HEK293 (cell line): ENCODE measurements at regions not wholly inside any gene's neighbourhood (a gene's known extent, or its start where the extent isn't known, plus 50 kb on each side); places are given as distances from the start of the nearest gene placed in this dataset.

Source experiments
- CTCF ChIA-PET: fragments of 350-600 bp; formaldehyde crosslinking; extraction: SDS; loops from one replicate; lab custom pipeline; 2021; ENCODE audit warnings: antibody characterized with exemption; lab: Yijun Ruan, JAX
- POLR2A ChIA-PET: fragments of 300-600 bp; formaldehyde crosslinking; extraction: SDS; loops from one replicate; lab custom pipeline; 2020; ENCODE audit warnings: antibody characterized with exemption, inconsistent platforms; lab: Yijun Ruan, JAX
- H3K27ac ChIP-seq: fragments of 200-500 bp; sonication (Bioruptor generic); 2 replicates; pipeline ENCODE4 v1.5.1; 2014; ENCODE audit warnings: low read depth, low read length, control low read depth, inconsistent platforms; ENCODE audit errors: extremely low read depth
- H3K36me3 ChIP-seq, 2 experiments: fragments of 200-500 bp in 1 of 2; sonication (Bioruptor generic) in 1 of 2; 1 replicate in 1 of 2; 2 replicates in 1 of 2; pipeline ENCODE4 v1.5.1; 2014 to 2017; ENCODE audit warnings: inconsistent platforms in 2 of 2, low read length in 2 of 2; ENCODE audit not compliant: control insufficient read depth in 2 of 2, insufficient read depth in 1 of 2
- H3K4me1 ChIP-seq: fragments of 200-500 bp; sonication (Bioruptor generic); 2 replicates; pipeline ENCODE4 v1.5.1; 2014; ENCODE audit warnings: mild to moderate bottlenecking, low read length, inconsistent platforms; ENCODE audit not compliant: control insufficient read depth, insufficient read depth
- H3K4me3 ChIP-seq: 2 replicates; pipeline ENCODE4 v1.5.1; 2011; ENCODE audit warnings: low read depth, mild to moderate bottlenecking, control low read depth, low read length, moderate library complexity
- H3K9me3 ChIP-seq: fragments of 200-500 bp; sonication (Bioruptor generic); 2 replicates; pipeline ENCODE4 v1.5.1; 2014; ENCODE audit warnings: low read depth, low read length, inconsistent platforms; ENCODE audit not compliant: control insufficient read depth, insufficient read depth
- GLIS2 ChIP-seq: fragments of 450-650 bp; formaldehyde crosslinking; IDR thresholded peaks from 2 replicates; pipeline ENCODE4 v1.5.1; 2016; ENCODE audit warnings: missing biosample characterization, missing genetic modification characterization
- PRDM1 ChIP-seq: fragments of 450-650 bp; formaldehyde crosslinking; IDR thresholded peaks from 2 replicates; pipeline ENCODE4; 2016; ENCODE audit warnings: missing biosample characterization, missing genetic modification characterization
- YY2 ChIP-seq: fragments of 450-650 bp; formaldehyde crosslinking; IDR thresholded peaks from 2 replicates; pipeline ENCODE4 v1.5.1; 2016; ENCODE audit warnings: missing biosample characterization, missing genetic modification characterization
- ZFP69B ChIP-seq: fragments of 450-650 bp; formaldehyde crosslinking; IDR thresholded peaks from 2 replicates; pipeline ENCODE4 v1.5.1; 2016; ENCODE audit warnings: missing biosample characterization, missing genetic modification characterization
- ZNF112 ChIP-seq: fragments of 450-650 bp; formaldehyde crosslinking; IDR thresholded peaks from 2 replicates; pipeline ENCODE4 v1.5.0; 2017; ENCODE audit warnings: missing biosample characterization, missing genetic modification characterization
- ZNF157 ChIP-seq: fragments of 450-650 bp; formaldehyde crosslinking; IDR thresholded peaks from 2 replicates; pipeline ENCODE4 v1.5.1; 2016; ENCODE audit warnings: missing biosample characterization, missing genetic modification characterization
- ZNF16 ChIP-seq: fragments of 450-650 bp; formaldehyde crosslinking; IDR thresholded peaks from 2 replicates; pipeline ENCODE4 v1.5.1; 2016; ENCODE audit warnings: low read depth, missing biosample characterization, missing genetic modification characterization
- ZNF274 ChIP-seq, 2 experiments: fragments of 200-500 bp in 1 of 2; fragments of 450-650 bp in 1 of 2; sonication (Bioruptor generic) in 1 of 2; formaldehyde crosslinking in 1 of 2; IDR thresholded peaks; 2 replicates each; pipeline versions ENCODE4 v1.5.1 to v1.6.1; 2014 to 2016; ENCODE audit warnings: borderline replicate concordance in 1 of 2, inconsistent platforms in 1 of 2, low read length in 1 of 2, missing biosample characterization in 1 of 2, missing genetic modification characterization in 1 of 2
- ZNF510 ChIP-seq: fragments of 450-650 bp; formaldehyde crosslinking; IDR thresholded peaks from 2 replicates; pipeline ENCODE4 v1.5.1; 2018; ENCODE audit warnings: mild to moderate bottlenecking, missing genetic modification characterization, missing biosample characterization; ENCODE audit not compliant: insufficient replicate concordance
- ZNF513 ChIP-seq: fragments of 450-650 bp; IDR thresholded peaks from 2 replicates; pipeline ENCODE4 v1.5.1; 2018; ENCODE audit warnings: missing biosample characterization, missing genetic modification characterization
- ZNF529 ChIP-seq: fragments of 450-650 bp; formaldehyde crosslinking; IDR thresholded peaks from 2 replicates; pipeline ENCODE4 v1.5.1; 2017; ENCODE audit warnings: missing genetic modification characterization, missing biosample characterization; ENCODE audit not compliant: insufficient replicate concordance
- ZNF596 ChIP-seq: fragments of 450-650 bp; IDR thresholded peaks from 2 replicates; pipeline ENCODE4 v1.5.0; 2018; ENCODE audit warnings: missing biosample characterization, mild to moderate bottlenecking, missing genetic modification characterization, moderate library complexity
- ZNF623 ChIP-seq: fragments of 450-650 bp; formaldehyde crosslinking; IDR thresholded peaks from 2 replicates; pipeline ENCODE4 v1.5.1; 2016; ENCODE audit warnings: missing biosample characterization, missing genetic modification characterization
- ZNF692 ChIP-seq: fragments of 450-650 bp; formaldehyde crosslinking; IDR thresholded peaks from 2 replicates; pipeline ENCODE4 v1.5.1; 2016; ENCODE audit warnings: missing biosample characterization, missing genetic modification characterization
- ZSCAN16 ChIP-seq: fragments of 450-650 bp; formaldehyde crosslinking; IDR thresholded peaks from 2 replicates; pipeline ENCODE4 v1.5.1; 2016; ENCODE audit warnings: missing biosample characterization, missing genetic modification characterization
- TF ChIP-seq, protein P1 (sequence below): fragments of 450-650 bp; formaldehyde crosslinking; IDR thresholded peaks from 2 replicates; pipeline ENCODE4 v1.5.1; 2016; ENCODE audit warnings: missing biosample characterization, missing genetic modification characterization
- TF ChIP-seq, protein P2 (sequence below): fragments of 450-650 bp; formaldehyde crosslinking; IDR thresholded peaks from 2 replicates; pipeline ENCODE4 v1.5.1; 2016; ENCODE audit warnings: missing biosample characterization, missing genetic modification characterization
- TF ChIP-seq, protein P3 (sequence below): fragments of 450-650 bp; formaldehyde crosslinking; IDR thresholded peaks from 2 replicates; pipeline ENCODE4 v1.5.1; 2017; ENCODE audit warnings: missing biosample characterization, missing genetic modification characterization
- TF ChIP-seq, protein P4 (sequence below): fragments of 450-650 bp; formaldehyde crosslinking; IDR thresholded peaks from 2 replicates; pipeline ENCODE4 v1.5.1; 2016; ENCODE audit warnings: missing biosample characterization, missing genetic modification characterization, borderline replicate concordance

GRCh38 chr7:142618655-142619351 is 130.5 kb upstream of the PRSS1 start:
- no peak overlapping the region for H3K4me3 ChIP-seq
- H3K27ac ChIP-seq = no peak overlapping the region
- H3K4me1 ChIP-seq = no peaks in the 10 kb centered on the region
- TF ChIP-seq ZNF692 (tag by site-specific recombination) (no peak), PRDM1 (tag by site-specific recombination) (no peak), ZNF596 (tag by site-specific recombination) (no peak), ZNF274 (IDR thresholded peaks at IDR 0.05; ENCODE audit: low read length) (no peak), ZNF274 (tag by site-specific recombination; IDR thresholded peaks at IDR 0.05; ENCODE audit: borderline replicate concordance) (no peak), ZNF529 (tag by site-specific recombination) (no peak), ZNF623 (tag by site-specific recombination) (no peak), ZNF510 (tag by site-specific recombination) (no peak), ZSCAN16 (tag by site-specific recombination) (no peak), ZNF112 (tag by site-specific recombination) (no peak), ZNF513 (tag by site-specific recombination) (no peak), ZFP69B (no peak), YY2 (no peak), ZNF16 (tag by site-specific recombination) (no peak), ZNF157 (tag by site-specific recombination) (no peak), GLIS2 (tag by site-specific recombination) (no peak)
- TF ChIP-seq, protein P1, sequence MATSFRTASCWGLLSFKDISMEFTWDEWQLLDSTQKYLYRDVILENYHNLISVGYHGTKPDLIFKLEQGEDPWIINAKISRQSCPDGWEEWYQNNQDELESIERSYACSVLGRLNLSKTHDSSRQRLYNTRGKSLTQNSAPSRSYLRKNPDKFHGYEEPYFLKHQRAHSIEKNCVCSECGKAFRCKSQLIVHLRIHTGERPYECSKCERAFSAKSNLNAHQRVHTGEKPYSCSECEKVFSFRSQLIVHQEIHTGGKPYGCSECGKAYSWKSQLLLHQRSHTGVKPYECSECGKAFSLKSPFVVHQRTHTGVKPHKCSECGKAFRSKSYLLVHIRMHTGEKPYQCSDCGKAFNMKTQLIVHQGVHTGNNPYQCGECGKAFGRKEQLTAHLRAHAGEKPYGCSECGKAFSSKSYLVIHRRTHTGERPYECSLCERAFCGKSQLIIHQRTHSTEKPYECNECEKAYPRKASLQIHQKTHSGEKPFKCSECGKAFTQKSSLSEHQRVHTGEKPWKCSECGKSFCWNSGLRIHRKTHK = no peak
- TF ChIP-seq, protein P2, sequence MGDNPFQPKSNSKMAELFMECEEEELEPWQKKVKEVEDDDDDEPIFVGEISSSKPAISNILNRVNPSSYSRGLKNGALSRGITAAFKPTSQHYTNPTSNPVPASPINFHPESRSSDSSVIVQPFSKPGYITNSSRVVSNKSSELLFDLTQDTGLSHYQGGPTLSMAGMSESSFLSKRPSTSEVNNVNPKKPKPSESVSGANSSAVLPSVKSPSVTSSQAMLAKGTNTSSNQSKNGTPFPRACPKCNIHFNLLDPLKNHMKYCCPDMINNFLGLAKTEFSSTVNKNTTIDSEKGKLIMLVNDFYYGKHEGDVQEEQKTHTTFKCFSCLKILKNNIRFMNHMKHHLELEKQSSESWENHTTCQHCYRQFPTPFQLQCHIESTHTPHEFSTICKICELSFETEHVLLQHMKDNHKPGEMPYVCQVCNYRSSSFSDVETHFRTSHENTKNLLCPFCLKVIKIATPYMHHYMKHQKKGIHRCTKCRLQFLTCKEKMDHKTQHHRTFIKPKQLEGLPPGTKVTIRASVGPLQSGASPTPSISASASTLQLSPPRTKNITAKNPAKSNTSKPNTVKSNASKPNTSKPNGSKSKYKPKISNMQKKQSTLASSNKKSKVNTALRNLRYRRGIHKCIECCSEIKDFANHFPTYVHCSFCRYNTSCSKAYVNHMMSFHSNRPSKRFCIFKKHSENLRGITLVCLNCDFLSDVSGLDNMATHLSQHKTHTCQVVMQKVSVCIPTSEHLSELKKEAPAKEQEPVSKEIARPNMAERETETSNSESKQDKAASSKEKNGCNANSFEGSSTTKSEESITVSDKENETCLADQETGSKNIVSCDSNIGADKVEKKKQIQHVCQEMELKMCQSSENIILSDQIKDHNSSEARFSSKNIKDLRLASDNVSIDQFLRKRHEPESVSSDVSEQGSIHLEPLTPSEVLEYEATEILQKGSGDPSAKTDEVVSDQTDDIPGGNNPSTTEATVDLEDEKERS (tag by site-specific recombination) = no peak
- TF ChIP-seq, protein P3, sequence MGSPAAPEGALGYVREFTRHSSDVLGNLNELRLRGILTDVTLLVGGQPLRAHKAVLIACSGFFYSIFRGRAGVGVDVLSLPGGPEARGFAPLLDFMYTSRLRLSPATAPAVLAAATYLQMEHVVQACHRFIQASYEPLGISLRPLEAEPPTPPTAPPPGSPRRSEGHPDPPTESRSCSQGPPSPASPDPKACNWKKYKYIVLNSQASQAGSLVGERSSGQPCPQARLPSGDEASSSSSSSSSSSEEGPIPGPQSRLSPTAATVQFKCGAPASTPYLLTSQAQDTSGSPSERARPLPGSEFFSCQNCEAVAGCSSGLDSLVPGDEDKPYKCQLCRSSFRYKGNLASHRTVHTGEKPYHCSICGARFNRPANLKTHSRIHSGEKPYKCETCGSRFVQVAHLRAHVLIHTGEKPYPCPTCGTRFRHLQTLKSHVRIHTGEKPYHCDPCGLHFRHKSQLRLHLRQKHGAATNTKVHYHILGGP (tag by site-specific recombination) = no peak
- TF ChIP-seq, protein P4, sequence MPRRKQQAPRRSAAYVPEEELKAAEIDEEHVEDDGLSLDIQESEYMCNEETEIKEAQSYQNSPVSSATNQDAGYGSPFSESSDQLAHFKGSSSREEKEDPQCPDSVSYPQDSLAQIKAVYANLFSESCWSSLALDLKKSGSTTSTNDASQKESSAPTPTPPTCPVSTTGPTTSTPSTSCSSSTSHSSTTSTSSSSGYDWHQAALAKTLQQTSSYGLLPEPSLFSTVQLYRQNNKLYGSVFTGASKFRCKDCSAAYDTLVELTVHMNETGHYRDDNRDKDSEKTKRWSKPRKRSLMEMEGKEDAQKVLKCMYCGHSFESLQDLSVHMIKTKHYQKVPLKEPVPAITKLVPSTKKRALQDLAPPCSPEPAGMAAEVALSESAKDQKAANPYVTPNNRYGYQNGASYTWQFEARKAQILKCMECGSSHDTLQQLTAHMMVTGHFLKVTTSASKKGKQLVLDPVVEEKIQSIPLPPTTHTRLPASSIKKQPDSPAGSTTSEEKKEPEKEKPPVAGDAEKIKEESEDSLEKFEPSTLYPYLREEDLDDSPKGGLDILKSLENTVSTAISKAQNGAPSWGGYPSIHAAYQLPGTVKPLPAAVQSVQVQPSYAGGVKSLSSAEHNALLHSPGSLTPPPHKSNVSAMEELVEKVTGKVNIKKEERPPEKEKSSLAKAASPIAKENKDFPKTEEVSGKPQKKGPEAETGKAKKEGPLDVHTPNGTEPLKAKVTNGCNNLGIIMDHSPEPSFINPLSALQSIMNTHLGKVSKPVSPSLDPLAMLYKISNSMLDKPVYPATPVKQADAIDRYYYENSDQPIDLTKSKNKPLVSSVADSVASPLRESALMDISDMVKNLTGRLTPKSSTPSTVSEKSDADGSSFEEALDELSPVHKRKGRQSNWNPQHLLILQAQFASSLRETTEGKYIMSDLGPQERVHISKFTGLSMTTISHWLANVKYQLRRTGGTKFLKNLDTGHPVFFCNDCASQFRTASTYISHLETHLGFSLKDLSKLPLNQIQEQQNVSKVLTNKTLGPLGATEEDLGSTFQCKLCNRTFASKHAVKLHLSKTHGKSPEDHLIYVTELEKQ = no peak
- TF ChIP-seq, all 188 proteins: peak for 0
- ChIA-PET CTCF (interaction anchor here (0.6 to 1.5 kb wide), 4 partner anchors 8 to 84 kb away, joined by 3 read pairs; no protein-coding TSS in a partner anchor), POLR2A (no interaction called here)
- H3K9me3 ChIP-seq = no peaks in the 10 kb centered on the region
- no peaks in the 10 kb centered on the region for H3K36me3 ChIP-seq
